NCI-H1092 treated with DMSO at 0.1 percent for 48 hours (cell line): ENCODE measurements at regions not wholly inside any gene's neighbourhood (a gene's known extent, or its start where the extent isn't known, plus 50 kb on each side); places are given as distances from the start of the nearest gene placed in this dataset.
"Not testable (repeated sequence)": the region's sequence is repeated elsewhere in the genome, so short reads cannot be mapped to it uniquely, and the experiment has no call there.

Experiments
- DNase-seq: peaks from one replicate; lab custom pipeline; 2025; lab: John Stamatoyannopoulos, UW

DNA sequence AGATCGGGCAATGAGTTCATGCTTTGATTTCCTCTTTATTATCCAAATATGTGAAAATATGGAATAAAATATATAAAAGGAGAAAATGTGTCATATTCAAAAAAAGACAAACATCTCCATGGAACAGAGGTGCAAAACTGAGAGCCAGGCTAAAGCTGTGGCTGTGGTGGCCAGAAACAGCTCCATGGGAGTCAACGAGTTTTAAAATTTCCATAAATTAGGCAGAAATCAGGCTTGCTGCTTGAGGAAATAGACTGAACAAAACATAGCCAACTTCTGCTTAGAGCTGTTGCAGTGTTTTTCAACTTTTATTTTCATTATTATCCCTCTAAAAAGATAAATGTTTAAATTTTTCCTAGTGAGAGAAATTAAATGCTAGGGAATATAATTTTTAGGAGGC is 110.8 kb upstream of the SLC30A5 start:
- no peak for DNase-seq

DNA sequence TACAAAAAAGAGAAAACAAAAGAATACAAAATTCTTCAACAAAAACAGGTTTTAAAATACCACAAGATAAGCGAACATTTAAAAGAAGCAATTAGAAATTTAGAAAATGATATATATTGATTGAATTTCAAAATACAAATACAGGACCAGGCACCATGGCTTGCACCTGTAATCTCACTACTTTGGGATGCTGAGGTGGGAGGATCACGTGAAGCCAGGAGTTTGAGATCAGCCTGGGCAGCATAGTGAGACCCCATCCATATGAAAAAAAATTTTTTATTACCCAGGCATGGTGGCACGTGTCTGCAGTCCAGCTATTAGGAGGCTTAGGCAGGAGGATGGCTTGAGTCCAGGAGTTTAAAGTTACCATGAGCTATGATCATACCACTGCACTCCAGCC is 109.9 kb upstream of the SLC30A5 start:
- no peak for DNase-seq

DNA sequence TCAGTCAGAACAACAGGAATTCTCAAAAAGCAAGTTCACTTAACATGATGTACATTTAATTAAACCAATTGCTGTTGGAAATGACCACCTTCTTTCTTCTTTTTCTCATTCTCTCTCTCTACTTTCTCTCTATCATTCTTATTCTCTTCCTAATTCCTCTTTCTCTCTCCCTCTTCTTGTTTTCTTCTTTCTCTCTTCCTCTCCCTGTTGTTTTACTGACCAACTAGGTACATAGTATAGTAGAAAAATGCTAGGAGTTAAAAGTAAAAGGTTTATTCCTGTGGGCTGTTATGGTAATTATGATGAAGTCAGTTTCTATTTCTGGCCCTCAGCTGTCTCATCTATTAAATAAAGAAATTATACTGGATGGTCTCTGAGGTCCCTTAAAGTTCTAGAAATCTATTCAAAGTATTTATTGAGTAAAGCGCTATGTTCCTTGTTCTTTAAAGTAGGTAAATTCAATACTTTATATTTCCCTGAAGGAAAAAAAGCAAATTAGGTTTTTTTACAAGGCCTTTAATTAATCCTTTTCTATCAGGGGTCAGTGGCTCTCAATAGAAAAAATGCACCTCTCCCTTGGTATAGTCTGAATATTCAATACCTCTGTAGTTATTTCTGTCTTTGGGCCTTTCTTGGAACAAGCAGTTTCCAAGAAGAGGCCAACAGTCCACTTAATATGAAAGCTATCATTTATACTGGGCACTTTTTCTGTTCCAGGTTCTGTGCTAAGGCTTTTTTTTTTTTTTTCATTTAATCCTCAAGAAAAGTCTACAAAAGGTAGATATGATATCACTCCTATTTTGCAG is 102.3 kb upstream of the SLC30A5 start:
- no peak for DNase-seq

DNA sequence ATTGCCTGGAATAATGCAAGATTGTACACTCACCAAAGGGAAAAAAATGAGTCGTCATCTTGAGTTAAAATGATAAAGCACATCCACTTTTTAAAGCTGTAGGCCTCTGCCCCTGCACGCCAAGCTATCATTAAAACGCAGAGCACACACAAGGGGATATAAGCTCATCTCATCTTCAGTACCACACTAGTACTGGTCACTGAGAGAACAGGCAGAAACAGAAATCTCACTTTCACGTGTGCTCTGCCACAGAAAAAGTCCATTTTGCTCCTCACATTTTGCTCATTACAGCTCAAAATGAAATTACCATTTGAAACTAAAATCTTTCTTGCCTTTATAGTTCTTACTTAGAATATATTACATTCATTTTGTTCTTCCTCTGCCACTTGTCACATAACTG is 99.2 kb upstream of the SLC30A5 start:
- DNase-seq, result no peak

DNA sequence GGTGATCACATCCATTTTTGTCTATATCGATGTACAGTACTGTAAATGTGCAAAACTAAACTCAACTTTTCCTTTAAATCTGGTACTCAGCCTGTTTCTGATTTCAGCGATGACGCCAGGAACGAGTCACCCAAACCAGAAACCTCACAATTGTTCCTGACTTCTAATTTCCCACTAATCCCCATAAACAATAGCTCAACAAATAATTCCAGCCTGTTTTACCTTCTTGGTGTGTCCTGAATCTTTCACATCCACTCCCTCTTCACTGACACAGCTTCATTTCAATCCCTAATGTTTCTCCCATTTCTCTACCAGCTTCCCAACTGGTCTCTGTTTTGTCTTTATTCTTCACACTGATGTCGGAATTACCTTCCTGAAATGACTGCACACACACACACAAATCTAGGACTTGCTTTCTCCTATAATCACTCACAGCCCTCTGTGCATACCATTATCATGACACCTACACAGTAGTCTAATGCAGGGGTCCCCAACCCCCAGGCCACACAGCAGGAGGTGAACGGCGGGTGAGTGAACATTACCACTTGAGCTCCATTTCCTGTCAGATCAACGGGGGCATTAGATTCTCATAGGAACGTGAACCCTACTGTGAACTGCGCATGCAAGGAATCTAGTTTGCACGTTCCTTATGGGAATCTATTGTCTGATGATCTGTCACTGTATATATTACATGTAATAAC is 97.8 kb upstream of the SLC30A5 start:
- no peak for DNase-seq

DNA sequence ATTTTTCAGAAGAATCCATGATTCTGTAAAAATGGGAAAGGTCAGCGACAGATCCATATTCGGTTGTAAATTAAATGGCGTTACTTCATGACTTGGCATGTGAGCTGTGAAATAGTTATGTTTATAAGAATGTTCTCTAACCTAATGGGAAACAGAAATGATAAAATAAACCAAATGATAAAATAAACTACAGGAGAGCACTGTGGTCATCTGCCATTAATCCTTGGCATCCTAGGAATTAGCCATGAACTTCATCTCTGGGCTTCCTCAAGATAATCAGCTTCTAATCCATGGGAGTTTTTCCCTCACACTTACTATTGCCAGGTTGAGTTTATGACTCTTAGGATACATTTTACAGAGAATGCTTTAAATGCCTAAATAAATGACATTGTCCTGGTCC is 94.6 kb upstream of the SLC30A5 start:
- DNase-seq, result no peak

DNA sequence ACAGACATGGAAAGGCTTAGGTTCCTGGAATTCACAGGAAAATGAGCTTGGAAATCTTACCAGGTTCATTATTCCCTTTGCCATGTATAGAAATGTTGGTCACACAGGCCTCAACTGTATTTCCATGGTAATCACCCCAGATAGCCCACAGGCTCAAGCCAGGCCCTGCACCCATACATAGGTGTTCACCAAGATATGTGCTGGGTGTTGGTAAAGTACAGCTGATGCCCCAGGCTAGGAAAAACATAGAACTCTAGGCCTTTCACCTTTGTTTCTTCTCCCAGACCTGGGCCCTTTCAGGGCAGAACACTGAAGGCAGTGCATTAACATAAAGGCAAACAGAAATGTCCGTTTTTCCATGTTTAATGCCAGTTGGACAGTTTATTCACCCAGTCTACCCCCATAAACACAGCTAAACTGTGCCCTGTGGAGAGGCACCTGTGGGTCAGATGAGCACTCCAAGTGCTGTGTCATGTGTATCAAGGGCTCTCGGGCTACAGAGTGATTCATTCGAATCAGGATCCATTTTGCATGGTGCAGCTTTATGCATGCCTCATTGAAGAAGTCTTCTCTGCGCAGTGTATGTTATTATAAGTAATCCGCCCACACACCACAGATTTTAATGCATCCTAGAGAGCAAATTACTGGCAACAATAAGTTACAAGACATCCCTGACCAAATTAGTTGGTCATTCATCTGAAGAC is 93.4 kb upstream of the SLC30A5 start:
- DNase-seq, result no peak

DNA sequence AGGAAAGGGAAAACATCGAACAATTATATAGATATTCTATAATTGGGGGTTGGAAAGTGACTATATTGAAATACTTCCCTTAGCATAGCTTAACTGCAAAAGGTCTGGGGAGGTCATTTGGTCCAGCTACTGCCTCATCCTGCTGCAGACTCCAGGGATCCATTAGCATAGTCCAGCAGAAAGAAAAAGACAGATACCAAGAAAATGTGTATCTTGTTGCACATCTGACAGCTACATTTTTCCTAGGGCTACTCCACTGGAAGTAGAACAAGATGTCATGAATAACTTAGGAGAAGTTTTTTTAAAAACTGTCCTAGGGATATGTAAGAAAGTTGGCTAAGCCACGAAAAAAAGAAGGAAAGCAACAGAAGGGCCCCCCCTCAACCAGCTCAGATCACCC is 92.9 kb upstream of the SLC30A5 start:
- DNase-seq, result no peak

DNA sequence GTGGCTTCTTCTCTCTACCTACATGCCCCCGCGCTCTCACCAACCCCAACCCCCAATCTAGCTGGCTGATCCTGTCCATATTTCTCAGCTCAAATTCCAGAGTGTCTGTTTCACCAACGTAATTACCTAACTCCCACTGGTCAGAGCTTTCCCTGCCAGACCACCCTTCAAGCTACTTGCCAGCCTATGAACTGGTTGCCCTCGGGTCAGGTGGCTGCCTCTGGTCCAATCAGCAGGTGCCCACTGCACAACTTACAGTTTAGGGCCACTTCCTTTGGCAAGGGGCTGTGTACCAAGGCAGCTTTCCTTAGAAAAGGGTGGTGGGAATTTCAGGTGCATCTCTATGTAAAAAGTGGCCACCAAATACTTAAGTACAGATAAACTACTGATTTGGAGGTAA is 92.2 kb upstream of the SLC30A5 start:
- DNase-seq, result no peak

DNA sequence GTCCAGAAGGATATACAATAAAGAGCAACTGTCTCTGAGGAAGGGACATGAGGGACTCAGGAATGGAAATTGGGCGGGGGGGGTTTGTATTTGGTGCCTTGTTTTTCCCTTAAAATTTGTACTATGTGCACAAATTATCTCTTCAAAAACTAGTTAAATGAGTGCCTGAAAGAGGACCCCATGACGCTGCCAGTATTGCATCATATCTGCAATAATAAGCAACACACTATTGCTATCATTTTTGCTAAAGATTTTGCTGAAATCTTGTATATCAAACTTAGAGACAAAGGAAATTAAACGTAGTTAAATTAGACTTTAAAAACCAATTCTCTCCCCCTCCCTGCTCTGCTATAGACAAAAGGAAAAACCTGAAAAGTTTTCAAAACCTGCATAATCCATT is 89.7 kb upstream of the SLC30A5 start:
- no peak for DNase-seq

DNA sequence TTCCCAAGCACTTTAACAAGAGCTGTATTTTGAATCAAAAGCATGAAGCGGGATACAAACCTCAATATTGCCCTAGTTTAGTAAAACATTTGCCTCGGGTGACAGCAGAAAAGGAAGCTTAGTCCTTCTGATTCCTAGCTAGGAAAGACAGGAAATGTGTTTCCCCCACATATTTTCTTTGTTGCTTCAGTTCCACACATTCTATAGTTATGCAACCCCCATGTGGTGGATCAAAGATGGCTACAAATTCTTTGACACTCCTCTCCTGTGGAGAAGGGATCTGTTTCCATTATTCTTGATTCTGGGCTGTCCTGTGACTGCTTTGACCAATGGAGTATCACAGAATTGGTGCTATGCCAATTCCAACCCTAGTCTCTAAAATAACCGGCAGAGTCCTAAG is 89.1 kb upstream of the SLC30A5 start:
- DNase-seq, result no peak

DNA sequence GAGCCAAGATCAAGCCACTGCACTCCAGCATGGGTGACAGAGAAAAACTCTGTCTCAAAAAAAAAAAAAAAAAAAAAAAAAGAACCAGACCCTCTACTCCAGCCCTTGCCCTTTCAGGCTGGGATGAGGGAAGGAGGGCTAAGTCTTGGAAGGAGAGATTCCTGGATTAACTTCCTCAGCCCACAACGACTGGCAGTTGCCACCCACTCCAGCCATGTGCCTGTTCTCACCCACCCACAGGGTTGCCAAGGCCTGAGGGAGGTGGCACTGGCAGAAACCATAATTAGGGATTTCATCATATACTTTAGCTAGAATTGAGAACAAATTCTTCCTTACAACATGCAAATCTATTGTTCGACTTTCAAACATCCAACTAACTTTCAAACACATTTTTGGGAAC is 87.8 kb upstream of the SLC30A5 start:
- no peak for DNase-seq

DNA sequence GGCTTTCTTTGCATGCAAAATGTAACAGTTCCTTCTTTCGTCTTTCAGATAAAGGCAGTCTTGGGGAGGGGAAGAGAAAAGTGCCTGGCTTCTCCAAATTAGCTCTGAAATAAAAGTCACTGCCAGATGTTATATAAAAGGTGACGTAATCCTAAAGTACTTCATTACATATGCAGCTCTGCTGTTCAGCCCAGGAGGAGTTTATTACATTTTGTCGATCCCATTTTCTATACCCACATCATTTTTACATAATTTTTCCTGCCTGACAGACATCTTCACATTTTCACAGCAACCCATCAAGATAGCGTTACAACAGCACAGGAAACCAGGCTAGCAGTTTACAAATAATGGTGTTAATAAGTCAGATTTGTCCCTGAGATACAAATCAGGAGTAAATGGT is 86.7 kb upstream of the SLC30A5 start:
- no peak for DNase-seq

DNA sequence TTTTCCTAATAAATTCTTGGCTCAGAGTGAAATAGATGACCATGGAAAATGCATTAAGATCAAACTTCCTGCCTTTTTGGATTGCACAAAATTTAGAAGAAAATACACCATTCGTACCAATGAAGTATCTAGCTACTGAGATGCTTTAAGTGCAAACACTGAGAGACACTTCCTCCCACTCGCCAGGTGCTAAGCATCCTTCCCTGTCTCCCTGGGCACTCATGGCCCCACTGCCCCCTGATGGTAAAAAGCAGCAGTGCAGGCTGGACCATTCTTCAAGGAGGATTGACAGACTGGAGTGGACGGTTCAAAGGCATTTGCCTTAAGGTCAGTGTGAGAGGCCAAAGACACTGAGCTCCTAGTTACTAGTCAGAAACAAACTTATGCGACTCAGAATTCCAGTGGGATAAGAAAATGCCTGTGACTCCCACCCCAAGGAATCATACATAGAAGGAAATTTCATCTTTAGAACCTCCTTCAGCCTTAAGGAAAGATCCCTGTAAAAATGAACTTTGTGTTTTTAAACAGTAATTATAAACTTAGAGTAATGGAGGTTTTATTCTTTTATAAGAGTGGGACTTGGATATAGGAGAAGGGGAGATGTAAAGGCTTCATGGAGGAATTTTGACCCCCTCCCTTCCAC is 86.0 kb upstream of the SLC30A5 start:
- peak; percentile 24 for DNase-seq

DNA sequence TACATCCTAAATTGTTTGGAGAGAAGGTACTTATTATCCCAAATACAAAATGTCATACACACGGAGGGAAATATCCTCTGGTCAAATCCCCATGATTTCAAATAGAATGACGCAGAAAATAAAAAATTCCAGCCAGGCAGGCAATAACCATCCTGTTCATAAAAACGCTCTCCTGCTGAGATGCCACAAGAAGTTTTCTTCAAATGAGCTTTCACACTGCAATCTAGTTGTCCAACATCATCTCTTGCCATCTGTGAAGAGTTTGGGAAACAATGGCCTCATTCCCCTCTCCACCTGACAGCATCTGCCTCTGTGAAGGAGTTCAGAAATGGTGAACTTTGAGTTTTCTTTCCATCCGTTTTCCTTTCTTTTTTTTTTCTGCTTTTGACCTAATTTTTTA is 83.3 kb upstream of the SLC30A5 start:
- no peak for DNase-seq

DNA sequence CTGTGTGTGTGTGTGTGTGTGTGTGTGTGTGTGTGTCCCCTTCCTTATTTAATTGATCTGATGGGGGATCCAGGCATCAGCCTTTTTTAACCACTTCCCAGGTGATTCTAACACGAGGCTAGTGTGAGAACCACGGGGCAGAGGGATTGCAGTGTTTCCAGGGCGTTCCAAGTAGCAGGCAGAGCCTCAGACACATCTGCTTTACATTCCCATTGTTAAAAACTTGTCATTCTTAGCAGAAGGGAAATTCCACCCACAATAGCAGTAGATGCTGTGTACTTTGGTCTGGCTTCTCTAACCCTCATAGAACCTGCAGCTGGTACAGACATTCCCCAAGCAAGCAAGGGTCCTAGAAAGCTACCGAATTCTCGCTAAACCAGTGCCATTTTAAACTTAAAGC is 81.9 kb upstream of the SLC30A5 start:
- DNase-seq, result no peak

DNA sequence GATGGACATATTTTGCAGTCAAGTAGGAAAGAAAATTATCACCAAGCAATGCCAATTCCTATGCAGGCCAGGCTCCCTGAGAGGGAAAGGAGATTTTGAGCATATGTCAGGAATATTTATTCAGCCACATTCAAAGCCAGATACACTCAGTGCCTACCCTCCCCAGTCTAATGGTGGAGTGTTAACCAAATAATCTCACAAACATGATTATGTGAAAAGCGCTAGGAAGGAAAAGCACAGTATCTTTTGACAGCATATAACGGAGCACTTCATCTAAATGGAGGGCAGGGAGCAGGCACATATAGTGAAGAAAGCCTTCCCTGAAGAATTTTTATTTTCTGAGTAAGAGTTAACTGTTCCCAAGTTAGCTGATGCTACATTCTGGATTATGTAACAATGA is 80.3 kb upstream of the SLC30A5 start:
- peak; percentile 1 for DNase-seq

DNA sequence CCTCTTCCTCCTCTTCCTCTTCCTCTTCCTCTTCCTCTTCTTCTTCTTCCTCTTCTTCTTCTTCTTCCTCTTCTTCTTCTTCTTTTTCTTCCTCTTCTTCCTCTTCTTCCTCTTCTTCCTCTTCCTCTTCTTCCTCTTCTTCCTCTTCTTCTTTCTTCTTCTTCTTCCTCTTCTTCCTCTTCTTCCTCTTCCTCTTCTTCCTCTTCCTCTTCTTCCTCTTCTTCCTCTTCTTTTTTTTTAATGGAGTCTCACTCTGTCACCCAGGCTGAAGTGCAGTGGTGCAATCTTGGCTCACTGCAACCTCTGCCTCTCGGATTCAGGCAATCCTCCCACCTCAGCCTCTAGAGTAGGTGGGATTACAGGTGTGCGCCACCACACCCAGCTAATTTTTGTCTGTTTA is 79.8 kb upstream of the SLC30A5 start:
- not testable (repeated sequence) for DNase-seq

DNA sequence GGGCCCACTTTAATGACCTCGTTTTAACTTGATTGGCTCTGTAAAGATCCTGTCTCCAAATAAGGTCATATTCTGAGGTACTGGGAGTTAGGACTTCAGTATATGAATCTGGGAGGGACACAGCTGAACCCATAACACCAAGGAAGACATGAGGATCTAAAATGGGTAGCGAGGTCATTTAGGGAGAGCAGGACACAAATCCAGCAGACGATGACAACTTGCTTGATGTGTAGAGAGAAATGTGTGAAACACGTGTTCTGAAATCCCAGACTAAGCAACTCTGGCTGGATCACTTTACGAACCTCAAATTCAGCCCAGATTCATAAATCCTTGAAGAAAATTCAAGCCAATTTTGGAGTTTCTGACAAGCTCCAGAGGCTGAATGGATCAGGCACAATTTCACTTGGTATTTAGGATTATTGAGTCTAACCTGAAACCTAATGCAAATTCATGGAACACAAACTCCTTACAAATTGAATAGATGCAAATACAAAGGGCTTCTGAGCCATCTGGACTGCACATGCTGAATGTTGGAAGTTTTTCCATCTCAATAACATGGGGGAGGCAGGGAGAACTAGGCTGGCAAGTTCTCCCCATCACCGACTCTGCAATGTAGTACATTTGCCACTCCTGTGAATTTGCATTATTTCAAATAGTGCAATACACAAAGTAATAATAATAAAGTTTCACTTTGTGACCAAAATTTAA is 74.0 kb upstream of the SLC30A5 start:
- no peak for DNase-seq

DNA sequence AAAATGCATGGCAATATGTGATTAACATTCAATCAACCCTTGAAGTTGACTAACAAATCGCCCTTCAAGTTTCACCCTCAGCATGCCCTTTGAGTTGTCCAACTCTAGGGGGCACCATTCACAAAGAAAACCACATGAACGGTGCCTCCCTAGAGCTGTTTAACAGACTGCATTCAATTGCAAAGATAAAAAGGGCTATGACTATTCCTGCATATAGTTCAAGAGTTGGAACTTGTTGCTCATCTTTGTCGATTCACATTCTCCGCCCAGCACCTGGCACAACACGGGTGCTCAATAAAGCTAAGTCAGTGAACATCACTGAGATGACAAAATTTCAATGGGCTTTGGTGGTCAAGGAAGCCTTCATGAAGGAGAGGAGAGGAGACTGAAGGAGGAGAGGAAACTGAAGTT is 69.6 kb upstream of the SLC30A5 start:
- DNase-seq, result no peak

DNA sequence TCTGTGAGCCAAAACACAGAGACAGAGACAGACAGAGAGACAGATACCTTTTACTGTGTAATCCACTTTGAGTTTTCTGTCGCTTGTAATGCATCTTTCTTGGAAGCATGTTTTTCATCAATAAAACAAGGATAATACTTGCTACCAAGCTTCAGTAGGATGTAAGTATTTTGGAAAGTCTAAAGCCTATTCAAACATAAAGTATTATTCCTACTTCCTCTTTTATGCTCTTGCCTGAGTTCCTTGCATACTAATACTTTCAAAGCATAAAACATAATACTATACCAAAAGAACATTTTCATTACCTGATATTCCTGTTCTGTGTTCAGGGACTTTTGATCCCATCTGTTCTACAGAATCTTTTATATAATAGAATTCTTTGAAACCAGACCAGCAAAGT is 64.5 kb upstream of the SLC30A5 start:
- no peak for DNase-seq
